ENCODE measurements at regions not wholly inside any gene's neighbourhood (a gene's known extent, or its start where the extent isn't known, plus 50 kb on each side); places are given as distances from the start of the nearest gene placed in this dataset.

DNA sequence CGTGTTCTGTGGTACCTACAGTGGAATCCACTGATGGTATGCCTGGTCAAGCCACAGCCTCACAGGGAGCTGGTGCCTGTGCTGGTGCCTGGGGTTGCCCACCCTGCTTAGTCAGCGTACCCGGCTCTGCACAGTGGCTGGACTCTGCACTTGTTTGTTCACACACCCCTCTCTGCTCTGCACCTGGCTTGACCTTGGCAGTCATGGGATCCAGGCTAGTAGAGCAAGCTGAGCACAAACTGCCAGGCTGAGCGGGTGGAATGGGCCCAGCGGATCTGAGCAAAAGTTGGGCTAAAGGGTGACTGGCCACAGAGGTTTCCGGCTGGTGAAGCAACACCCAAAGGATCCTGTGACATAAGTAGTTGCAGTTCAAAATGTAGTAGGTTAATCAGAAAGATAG, 163.5 kb downstream of the CDH19 start:
- ChIA-PET CTCF (no interaction called here), POLR2A (no interaction called here)
- H3K4me3 Mint-ChIP-seq, result no peak overlapping the region
- no peaks in the 10 kb centered on the region for H3K4me1 Mint-ChIP-seq
- H3K27ac Mint-ChIP-seq, result no peak overlapping the region
- no peaks in the 10 kb centered on the region for H3K27me3 Mint-ChIP-seq (ENCODE audit: low read depth)
- no peak; the same call in 1 of the 2 replicates for ATAC-seq
- TF ChIP-seq, protein P1, sequence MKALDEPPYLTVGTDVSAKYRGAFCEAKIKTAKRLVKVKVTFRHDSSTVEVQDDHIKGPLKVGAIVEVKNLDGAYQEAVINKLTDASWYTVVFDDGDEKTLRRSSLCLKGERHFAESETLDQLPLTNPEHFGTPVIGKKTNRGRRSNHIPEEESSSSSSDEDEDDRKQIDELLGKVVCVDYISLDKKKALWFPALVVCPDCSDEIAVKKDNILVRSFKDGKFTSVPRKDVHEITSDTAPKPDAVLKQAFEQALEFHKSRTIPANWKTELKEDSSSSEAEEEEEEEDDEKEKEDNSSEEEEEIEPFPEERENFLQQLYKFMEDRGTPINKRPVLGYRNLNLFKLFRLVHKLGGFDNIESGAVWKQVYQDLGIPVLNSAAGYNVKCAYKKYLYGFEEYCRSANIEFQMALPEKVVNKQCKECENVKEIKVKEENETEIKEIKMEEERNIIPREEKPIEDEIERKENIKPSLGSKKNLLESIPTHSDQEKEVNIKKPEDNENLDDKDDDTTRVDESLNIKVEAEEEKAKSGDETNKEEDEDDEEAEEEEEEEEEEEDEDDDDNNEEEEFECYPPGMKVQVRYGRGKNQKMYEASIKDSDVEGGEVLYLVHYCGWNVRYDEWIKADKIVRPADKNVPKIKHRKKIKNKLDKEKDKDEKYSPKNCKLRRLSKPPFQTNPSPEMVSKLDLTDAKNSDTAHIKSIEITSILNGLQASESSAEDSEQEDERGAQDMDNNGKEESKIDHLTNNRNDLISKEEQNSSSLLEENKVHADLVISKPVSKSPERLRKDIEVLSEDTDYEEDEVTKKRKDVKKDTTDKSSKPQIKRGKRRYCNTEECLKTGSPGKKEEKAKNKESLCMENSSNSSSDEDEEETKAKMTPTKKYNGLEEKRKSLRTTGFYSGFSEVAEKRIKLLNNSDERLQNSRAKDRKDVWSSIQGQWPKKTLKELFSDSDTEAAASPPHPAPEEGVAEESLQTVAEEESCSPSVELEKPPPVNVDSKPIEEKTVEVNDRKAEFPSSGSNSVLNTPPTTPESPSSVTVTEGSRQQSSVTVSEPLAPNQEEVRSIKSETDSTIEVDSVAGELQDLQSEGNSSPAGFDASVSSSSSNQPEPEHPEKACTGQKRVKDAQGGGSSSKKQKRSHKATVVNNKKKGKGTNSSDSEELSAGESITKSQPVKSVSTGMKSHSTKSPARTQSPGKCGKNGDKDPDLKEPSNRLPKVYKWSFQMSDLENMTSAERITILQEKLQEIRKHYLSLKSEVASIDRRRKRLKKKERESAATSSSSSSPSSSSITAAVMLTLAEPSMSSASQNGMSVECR (CRISPR knock-in tag; IDR thresholded peaks at IDR 0.05; ENCODE audit: borderline replicate concordance), result no peak
- TF ChIP-seq, protein P2, sequence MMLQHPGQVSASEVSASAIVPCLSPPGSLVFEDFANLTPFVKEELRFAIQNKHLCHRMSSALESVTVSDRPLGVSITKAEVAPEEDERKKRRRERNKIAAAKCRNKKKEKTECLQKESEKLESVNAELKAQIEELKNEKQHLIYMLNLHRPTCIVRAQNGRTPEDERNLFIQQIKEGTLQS (CRISPR knock-in tag; conservative IDR thresholded peaks at IDR 0.05), result no peak
- TF ChIP-seq ZBTB21 (CRISPR knock-in tag; IDR thresholded peaks at IDR 0.05; ENCODE audit: borderline replicate concordance) (no peak), TEAD4 (CRISPR knock-in tag; IDR thresholded peaks at IDR 0.05) (no peak)
- TF ChIP-seq, protein P3, sequence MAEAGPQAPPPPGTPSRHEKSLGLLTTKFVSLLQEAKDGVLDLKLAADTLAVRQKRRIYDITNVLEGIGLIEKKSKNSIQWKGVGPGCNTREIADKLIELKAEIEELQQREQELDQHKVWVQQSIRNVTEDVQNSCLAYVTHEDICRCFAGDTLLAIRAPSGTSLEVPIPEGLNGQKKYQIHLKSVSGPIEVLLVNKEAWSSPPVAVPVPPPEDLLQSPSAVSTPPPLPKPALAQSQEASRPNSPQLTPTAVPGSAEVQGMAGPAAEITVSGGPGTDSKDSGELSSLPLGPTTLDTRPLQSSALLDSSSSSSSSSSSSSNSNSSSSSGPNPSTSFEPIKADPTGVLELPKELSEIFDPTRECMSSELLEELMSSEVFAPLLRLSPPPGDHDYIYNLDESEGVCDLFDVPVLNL (CRISPR knock-in tag; IDR thresholded peaks at IDR 0.05; ENCODE audit: borderline replicate concordance, low read depth), result no peak
- TF ChIP-seq, protein P4, sequence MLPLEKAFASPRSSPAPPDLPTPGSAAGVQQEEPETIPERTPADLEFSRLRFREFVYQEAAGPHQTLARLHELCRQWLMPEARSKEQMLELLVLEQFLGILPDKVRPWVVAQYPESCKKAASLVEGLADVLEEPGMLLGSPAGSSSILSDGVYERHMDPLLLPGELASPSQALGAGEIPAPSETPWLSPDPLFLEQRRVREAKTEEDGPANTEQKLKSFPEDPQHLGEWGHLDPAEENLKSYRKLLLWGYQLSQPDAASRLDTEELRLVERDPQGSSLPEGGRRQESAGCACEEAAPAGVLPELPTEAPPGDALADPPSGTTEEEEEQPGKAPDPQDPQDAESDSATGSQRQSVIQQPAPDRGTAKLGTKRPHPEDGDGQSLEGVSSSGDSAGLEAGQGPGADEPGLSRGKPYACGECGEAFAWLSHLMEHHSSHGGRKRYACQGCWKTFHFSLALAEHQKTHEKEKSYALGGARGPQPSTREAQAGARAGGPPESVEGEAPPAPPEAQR (CRISPR knock-in tag; IDR thresholded peaks at IDR 0.05), result no peak
- TF ChIP-seq, protein P5, sequence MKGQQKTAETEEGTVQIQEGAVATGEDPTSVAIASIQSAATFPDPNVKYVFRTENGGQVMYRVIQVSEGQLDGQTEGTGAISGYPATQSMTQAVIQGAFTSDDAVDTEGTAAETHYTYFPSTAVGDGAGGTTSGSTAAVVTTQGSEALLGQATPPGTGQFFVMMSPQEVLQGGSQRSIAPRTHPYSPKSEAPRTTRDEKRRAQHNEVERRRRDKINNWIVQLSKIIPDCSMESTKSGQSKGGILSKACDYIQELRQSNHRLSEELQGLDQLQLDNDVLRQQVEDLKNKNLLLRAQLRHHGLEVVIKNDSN (CRISPR knock-in tag; IDR thresholded peaks at IDR 0.05), result no peak
- H3K36me3 Mint-ChIP-seq, result no peaks in the 10 kb centered on the region
- no peak for DNase-seq (ENCODE audit: low spot score)
- peaks cover 6% of the 10 kb centered on the region for H3K9me3 Mint-ChIP-seq

DNA sequence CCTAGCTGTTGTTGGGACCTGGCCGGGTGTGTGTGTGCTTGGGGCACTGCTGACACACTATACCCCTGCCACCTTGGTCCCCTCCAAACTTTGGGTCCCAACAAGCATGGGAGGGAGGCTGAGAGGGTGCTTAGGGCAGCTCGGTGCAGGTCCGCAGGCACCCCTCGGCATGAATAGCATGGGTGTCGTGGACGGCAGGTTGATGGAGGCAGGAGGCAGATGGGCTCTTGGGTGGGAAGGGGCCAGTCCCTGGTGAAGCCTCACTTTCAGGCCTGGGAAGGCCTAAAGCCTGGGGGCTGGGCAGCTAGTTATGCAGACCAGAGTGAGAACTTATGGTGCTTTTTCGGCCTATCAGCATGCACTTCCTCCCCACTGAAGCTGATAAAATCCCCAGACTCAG, 164.2 kb downstream of the CDH19 start:
- DNase-seq (ENCODE audit: low spot score) (no peak), ATAC-seq (no peak)
- Mint-ChIP-seq H3K27ac (no peak overlapping the region), H3K36me3 (no peaks in the 10 kb centered on the region), H3K4me1 (no peaks in the 10 kb centered on the region), H3K4me3 (no peak overlapping the region), H3K9me3 (peaks cover 6% of the 10 kb centered on the region), H3K27me3 (ENCODE audit: low read depth) (no peaks in the 10 kb centered on the region)
- ChIA-PET CTCF (no interaction called here), POLR2A (interaction anchor here (1.0 kb wide), 1 partner anchor 16 kb away, joined by 3 read pairs; no protein-coding TSS in a partner anchor)
- TF ChIP-seq EMX1 (CRISPR knock-in tag; IDR thresholded peaks at IDR 0.05) (no peak), JUN (CRISPR knock-in tag; IDR thresholded peaks at IDR 0.05) (no peak)
- TF ChIP-seq, protein P6, sequence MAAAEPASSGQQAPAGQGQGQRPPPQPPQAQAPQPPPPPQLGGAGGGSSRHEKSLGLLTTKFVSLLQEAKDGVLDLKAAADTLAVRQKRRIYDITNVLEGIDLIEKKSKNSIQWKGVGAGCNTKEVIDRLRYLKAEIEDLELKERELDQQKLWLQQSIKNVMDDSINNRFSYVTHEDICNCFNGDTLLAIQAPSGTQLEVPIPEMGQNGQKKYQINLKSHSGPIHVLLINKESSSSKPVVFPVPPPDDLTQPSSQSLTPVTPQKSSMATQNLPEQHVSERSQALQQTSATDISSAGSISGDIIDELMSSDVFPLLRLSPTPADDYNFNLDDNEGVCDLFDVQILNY (CRISPR knock-in tag; IDR thresholded peaks at IDR 0.05), result no peak
- TF ChIP-seq, protein P7, sequence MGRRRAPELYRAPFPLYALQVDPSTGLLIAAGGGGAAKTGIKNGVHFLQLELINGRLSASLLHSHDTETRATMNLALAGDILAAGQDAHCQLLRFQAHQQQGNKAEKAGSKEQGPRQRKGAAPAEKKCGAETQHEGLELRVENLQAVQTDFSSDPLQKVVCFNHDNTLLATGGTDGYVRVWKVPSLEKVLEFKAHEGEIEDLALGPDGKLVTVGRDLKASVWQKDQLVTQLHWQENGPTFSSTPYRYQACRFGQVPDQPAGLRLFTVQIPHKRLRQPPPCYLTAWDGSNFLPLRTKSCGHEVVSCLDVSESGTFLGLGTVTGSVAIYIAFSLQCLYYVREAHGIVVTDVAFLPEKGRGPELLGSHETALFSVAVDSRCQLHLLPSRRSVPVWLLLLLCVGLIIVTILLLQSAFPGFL (CRISPR knock-in tag; IDR thresholded peaks at IDR 0.05; ENCODE audit: borderline replicate concordance), result no peak

Data from WTC11 (cell line).